HG02610 (cell line): ENCODE measurements at regions not wholly inside any gene's neighbourhood (a gene's known extent, or its start where the extent isn't known, plus 50 kb on each side); places are given as distances from the start of the nearest gene placed in this dataset.

Experiments
- ATAC-seq: cut with Tn5 transposase; IDR thresholded peaks from one replicate; pipeline ENCODE4 v1.9.1; 2021; ENCODE audit warnings: mild to moderate bottlenecking, moderate library complexity; ENCODE audit not compliant: unreplicated experiment

DNA sequence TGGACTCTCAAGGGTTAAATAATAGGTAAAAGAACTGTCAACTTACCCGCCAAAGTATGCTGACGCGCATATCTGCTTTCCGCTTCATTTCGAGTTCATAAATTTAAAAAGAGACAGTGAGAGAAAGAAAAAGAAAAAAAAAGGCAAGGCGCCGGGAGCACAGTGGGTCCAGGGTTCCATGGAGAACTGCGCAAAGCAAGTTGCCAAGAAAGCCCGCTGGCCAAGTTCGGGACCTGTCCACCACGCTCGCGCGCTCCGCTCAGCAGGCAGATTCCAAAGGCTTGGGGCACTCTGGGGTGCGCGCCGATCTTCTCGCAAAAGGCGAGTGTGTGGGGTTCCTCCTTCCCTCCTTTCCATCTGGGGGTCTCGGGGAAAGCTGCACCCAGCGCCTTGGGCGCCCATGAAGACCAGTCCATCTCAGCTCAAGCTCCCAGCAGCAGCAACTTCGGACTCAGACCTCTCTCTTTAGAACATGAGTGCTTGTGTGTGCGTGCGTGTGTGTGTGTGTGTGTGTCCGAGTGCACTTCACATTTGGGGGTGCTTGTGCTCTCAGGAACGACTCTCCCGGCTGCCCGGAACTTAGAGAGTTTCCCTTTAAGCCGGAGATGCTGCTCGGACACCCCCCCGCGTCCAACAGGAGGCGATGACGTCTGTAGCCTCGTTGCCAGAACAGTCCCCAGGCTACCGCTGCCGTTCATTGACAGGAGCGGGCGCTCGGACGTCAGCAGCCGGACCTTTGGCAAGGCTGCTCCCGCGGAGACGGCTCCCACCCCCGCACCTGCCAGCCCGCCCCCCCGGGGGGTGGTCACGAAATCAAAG lies 180.0 kb downstream of the TBXT start:
- no peak for ATAC-seq

DNA sequence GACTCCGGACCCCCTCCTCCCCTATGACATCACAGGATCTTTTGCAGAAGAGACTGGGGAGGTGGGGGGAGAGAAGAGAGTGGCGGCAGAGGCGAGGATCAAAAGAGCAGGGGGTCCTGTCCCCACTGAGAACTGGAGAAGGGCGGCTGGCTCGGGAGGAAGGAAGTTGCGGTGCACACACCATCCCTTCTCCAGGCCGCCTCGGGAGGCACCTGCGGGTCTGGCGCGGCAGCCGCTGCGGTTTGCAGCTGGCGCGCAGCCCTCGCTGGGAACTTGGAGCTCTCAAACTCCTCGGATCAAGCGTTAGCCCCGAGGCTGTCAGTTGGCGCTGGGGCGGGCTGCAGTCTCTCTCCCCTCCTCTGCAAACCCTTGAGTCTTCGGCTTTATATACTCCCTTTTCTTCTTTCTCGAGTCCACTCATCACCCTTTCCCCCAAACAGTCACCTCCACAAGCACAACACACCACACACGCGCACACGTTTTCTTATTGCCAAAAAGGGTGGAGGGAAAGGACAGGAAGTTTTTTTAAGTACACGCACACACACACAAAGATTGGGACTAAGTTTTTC lies 180.7 kb downstream of the TBXT start:
- no peak for ATAC-seq

DNA sequence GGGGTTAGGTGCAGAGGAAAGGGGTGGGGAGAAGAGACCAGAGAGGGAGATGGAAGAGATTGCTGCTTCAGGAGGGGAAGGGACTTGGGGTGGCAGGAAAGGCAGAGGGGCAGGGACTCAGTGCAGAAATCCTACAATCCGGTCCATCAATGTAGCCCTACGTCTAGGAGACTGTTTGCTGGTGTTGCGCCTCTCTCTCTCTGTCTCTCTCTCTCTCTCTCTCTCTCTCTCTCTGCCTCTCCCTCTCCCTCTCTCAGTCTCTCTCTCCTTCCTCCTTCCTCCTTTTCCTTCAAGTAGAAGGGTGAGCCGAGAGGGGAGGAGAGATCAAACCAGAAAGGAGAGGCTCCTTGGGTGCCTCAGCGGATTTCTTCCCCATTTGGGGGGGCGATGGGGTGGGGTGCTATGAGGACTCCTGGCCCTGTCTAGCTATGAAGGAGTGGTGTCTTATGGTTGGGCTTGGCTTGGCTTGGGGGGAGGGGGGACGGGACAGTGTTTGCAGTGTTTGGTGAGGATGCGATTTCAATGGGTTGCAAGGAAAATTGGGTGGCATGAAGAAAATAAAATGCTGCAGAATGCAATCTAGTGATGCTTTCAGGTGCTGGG lies 181.2 kb downstream of the TBXT start:
- no peak for ATAC-seq

GRCh38 chr6:165985806-165986299 lies 181.8 kb downstream of the TBXT start:
- ATAC-seq: no peak

DNA sequence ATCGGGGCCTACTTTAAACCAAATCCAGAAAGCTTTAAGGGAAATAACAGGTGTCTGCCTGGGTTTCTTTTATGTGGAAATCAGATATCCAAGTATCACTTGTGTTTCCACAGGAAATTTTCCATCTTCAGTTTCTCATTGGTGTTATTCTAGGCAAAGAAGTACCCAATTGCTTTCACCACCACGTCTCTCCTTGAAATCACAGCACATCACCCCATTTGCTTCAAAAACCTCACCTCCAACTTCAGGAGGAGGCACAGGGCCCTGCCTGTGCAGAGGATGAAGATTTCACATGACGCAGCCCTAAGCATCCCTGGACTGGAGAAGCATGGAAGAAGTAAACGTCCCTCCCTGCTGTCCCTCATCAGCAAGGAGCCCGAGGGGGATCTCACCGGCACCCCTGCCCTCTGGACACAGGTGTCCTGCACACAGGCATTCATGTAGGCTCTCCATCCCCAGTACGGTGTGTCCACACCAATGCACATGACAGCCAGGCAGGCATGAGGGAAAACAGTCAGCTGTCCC lies 182.3 kb downstream of the TBXT start:
- ATAC-seq: no peak

- no peak for ATAC-seq
These were observed 182.8 kb downstream of the TBXT start for GRCh38 chr6:165984729-165985275.

DNA sequence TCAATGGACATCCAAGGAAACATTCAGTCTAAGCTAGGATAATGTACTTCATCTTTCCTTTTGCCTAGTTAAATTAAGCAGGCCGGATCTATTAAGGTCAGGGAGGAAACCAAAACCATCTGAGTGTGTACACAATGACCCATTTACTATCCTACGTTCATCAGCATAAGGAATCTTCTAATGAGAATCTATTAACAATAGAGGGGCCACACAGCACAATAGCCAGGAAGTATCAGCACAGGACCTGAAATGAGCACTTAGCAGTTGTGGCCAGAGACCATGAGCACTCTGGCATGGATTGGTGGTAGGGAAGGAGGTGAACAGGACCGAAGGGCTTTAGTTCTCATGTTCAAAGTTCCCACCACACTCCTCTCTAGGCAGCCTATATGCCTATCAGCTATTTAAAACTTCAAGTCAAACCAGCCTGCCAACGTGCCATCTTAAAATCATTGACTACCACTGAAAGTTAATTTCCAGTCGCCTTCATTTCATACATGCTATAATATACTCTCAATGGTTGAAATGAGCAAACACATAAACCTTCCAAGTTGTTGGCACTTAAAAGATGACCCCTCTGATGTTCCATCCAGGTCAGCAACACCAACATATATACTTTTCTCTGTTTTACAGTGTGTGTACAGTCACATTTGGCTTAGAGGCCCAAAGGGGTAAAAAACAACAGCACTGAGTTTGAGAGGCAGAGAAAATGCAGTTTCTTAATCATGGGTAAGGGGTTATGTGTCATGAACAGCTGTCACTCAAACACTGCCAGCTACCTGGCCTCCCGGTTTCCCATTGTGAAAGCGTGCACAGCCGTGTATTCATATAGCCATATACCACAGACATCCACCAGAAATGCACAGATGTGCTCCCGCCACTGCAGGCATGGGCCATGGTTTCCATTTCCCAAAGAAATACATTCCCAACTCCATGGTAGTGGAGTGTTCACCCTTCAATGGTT lies 184.3 kb downstream of the TBXT start:
- ATAC-seq: no peak

GRCh38 chr6:165978476-165978875 lies 189.2 kb downstream of the TBXT start:
- no peak for ATAC-seq

DNA sequence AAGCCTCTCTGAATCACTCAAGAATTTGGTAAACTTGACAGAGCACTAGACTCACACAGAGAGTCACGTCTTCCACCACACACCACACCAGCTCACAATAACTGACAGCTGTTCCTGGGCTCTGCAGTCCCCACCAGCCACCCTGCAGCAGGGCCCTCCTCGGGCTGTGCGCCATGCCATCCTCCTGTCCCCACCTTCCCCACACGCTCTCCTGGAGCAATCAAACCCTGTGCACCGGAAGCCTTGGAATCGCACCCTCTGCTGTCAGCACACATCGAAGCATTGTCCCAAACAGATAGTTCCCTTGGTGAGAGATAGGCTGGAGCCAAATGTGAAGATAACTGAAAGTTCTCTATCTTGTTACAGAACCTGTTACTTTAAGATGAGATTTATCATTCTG lies 191.0 kb downstream of the TBXT start:
- no peak for ATAC-seq

GRCh38 chr6:165974817-165975216 lies 192.8 kb downstream of the TBXT start:
- ATAC-seq: no peak

GRCh38 chr6:165973473-165973872 lies 194.2 kb downstream of the TBXT start:
- ATAC-seq: no peak

- no peak for ATAC-seq
These were observed 195.4 kb downstream of the TBXT start for GRCh38 chr6:165972139-165972802.

GRCh38 chr6:165971202-165971601 lies 196.4 kb downstream of the TBXT start:
- no peak for ATAC-seq

DNA sequence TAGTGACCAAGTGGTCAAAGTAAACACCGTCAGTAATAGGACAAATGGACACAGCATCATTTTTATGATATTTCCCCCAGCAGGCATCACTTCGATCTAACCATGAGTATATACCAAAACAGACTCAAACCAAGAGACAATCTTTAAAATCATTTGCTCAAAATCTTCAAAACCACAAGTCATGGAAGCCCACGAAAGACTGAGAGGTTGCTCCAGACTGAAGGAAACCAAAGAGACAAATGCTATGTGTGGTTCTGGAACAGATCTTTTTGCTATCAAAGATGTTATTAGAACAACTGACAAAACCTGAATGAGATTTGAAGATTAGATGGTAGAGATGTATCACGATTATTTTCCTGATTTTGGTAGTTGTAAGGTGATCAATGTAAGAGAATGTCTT lies 197.7 kb downstream of the TBXT start:
- no peak for ATAC-seq

DNA sequence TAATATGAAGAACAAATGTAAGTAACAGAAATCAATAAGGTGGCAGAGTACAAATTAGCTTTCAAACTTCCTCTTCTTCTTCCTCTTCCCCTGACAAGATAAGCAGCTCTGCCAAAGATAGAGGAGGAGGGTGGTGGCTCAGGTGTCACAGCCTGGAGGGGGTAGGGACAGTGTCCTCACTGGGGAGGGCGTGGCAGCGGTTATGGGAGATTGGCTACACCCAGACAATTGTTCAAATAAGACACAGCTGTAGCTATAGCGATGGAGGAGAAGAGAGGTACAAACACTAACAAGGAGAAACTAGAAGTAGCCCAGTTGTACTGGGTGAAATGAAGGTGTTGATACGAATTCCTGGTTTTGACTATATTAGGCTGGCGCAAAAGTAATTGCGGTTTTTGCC lies 198.5 kb downstream of the TBXT start:
- no peak for ATAC-seq

GRCh38 chr6:165968408-165968807 lies 199.2 kb downstream of the TBXT start:
- ATAC-seq: no peak

DNA sequence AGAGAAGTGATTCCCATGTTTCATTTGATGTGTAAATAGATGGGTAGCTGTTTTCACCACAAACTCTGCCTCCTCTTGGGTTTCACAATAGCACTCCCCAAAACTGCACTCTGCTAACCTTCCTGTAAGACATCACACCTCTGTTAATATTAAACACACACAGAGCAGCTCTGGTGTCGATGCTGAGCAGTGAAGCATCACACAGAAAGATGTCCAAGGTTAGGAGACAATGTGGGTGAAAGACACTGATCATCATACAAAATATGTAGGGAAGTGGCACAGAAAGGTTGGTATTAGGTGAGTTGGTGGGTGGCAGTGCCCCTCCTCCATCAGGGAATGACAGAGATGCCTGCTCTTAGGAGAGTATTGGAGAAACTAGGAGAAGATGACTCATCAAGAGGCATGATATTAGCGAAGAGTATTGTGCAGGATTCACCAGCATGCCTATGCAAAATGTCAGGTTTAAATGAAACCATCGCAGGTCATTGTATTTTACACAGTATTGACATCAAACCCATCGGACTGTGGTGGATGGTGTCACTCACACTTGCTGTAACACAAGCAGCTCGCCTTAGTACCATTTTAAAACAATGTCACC lies 199.7 kb downstream of the TBXT start:
- no peak for ATAC-seq

- no peak for ATAC-seq
These were observed 203.9 kb downstream of the TBXT start for GRCh38 chr6:165963750-165964149.

- no peak for ATAC-seq
These were observed 205.3 kb downstream of the TBXT start for GRCh38 chr6:165962366-165962765.

DNA sequence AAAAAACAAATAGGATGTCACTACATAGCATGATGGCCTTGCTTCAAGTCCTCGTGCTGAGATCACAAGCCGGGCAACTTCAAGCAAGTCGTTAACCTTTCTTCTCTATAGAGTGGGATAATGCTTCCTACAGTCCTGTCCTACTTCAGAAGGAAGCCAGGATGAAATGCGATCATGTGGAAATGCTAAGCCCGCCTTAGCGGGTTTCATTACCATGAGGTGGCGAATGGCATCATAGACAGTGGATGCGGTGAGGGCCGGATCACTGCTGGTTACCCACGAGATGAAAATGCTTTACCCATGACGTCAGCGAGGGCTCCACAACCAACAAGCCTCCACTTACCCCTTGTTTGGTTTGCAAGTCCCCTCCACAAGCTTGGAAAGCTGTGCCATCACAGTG lies 206.4 kb downstream of the TBXT start:
- ATAC-seq: no peak
